ENCODE measurements at regions not wholly inside any gene's neighbourhood (a gene's known extent, or its start where the extent isn't known, plus 50 kb on each side); places are given as distances from the start of the nearest gene placed in this dataset.

DNA sequence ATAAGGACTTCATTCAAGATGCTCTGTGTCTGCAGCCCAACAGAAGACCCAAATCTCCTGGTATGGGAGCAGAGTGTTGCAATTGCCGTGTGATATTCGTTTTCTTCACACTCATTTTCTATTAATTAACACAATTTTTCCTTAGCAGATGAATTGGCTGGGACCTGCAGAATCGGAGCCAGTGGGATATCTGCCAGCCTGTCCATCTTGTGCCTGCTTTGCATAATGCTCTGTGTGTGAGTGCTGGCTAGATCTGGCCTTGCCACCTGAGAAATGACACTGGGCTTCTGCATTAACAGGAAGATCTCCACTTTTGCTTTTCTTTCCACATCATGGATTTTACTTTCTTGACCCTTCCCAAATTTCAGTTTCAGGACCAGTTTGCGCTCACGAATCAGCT lies 70.4 kb upstream of the GPR158 start:
- TF ChIP-seq, protein P1, sequence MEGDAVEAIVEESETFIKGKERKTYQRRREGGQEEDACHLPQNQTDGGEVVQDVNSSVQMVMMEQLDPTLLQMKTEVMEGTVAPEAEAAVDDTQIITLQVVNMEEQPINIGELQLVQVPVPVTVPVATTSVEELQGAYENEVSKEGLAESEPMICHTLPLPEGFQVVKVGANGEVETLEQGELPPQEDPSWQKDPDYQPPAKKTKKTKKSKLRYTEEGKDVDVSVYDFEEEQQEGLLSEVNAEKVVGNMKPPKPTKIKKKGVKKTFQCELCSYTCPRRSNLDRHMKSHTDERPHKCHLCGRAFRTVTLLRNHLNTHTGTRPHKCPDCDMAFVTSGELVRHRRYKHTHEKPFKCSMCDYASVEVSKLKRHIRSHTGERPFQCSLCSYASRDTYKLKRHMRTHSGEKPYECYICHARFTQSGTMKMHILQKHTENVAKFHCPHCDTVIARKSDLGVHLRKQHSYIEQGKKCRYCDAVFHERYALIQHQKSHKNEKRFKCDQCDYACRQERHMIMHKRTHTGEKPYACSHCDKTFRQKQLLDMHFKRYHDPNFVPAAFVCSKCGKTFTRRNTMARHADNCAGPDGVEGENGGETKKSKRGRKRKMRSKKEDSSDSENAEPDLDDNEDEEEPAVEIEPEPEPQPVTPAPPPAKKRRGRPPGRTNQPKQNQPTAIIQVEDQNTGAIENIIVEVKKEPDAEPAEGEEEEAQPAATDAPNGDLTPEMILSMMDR (IDR thresholded peaks at IDR 0.05): no peak
- no peak for TF ChIP-seq POLR2A (IDR thresholded peaks at IDR 0.05)

Measured in thyroid gland (tissue), 4 donors.